ENCODE measurements at regions not wholly inside any gene's neighbourhood (a gene's known extent, or its start where the extent isn't known, plus 50 kb on each side); places are given as distances from the start of the nearest gene placed in this dataset.

DNA sequence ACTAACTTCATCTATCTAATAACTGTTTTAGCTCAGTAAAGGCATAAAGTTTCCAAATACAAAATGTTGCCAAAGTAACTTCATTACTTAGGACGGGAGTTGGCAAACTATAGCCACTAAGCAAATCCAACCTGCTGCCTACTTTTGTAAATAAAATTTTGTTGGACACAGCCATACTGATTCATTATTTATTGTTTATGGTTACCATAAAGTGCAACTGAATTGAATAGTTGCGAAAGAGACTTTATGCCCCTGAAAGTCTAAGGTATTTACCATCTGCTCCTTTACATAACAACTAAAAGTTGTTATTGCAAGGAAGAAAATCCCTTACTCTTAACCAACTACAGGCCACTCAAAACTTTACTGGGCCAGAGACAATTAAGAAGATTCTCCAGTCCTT, 256.7 kb upstream of the RBBP8 start:
- H3K27me3 ChIP-seq (ENCODE audit: insufficient read depth, low read length, poor library complexity, severe bottlenecking): no peaks in the 10 kb centered on the region
- no peak overlapping the region for H3K4me2 ChIP-seq (ENCODE audit: low read depth, low read length, poor library complexity, severe bottlenecking)
- no peaks in the 10 kb centered on the region for H3K79me2 ChIP-seq (ENCODE audit: insufficient read depth, low read length)
- H3K9ac ChIP-seq (ENCODE audit: low read depth, low read length, poor library complexity, severe bottlenecking): no peak overlapping the region
- no peaks in the 10 kb centered on the region for H3K4me1 ChIP-seq (ENCODE audit: insufficient read depth, low read length, poor library complexity, severe bottlenecking)
- no peaks in the 10 kb centered on the region for H3K9me3 ChIP-seq (ENCODE audit: insufficient read depth, low read depth, low read length)
- H3F3A ChIP-seq (ENCODE audit: low read depth): no peaks in the 10 kb centered on the region
- TF ChIP-seq EZH2phosphoT487 (IDR thresholded peaks at IDR 0.05; ENCODE audit: borderline replicate concordance): no peak
- no peak for TF ChIP-seq CTCF (conservative IDR thresholded peaks at IDR 0.05; ENCODE audit: low read length)
- H4K20me1 ChIP-seq (ENCODE audit: insufficient read depth, low read length, poor library complexity, severe bottlenecking): no peaks in the 10 kb centered on the region
- no peaks in the 10 kb centered on the region for H3K36me3 ChIP-seq (ENCODE audit: insufficient read depth, low read length)
- H3K9me2 ChIP-seq (replicated peaks; ENCODE audit: low read depth, low read length): no peaks in the 10 kb centered on the region
- H2AFZ ChIP-seq (ENCODE audit: low read length): no peak overlapping the region
- no peak overlapping the region for H3K4me3 ChIP-seq (ENCODE audit: low read length, poor library complexity, severe bottlenecking)

DNA sequence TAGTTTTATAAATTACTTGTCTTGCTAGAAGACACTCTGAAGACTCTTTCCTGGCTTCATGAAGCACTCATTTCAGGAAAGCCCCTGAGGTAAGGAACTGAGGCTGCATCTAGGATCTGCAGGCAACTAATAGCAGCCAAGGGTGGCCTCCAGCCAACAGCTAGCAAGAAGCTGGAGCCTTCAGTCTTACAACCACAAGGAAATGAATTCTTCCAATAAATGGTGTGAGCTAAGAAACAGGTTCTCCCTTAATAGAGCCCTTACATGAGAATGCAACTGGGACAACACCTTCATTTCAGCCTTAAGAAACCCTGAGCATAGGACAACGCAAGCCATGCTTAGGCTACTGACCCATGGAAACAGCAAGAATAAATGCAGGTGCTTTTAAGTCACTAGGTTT, 254.6 kb upstream of the RBBP8 start:
- Histone ChIP-seq H3K9me2 (replicated peaks; ENCODE audit: low read depth, low read length) (no peaks in the 10 kb centered on the region), H3K9me3 (ENCODE audit: insufficient read depth, low read depth, low read length) (no peaks in the 10 kb centered on the region), H3K79me2 (ENCODE audit: insufficient read depth, low read length) (no peaks in the 10 kb centered on the region), H3K4me3 (ENCODE audit: low read length, poor library complexity, severe bottlenecking) (no peak overlapping the region), H3K4me1 (ENCODE audit: insufficient read depth, low read length, poor library complexity, severe bottlenecking) (no peaks in the 10 kb centered on the region), H3K27me3 (ENCODE audit: insufficient read depth, low read length, poor library complexity, severe bottlenecking) (no peaks in the 10 kb centered on the region), H3K4me2 (ENCODE audit: low read depth, low read length, poor library complexity, severe bottlenecking) (no peak overlapping the region), H3K9ac (ENCODE audit: low read depth, low read length, poor library complexity, severe bottlenecking) (no peak overlapping the region), H3K36me3 (ENCODE audit: insufficient read depth, low read length) (no peaks in the 10 kb centered on the region), H3F3A (ENCODE audit: low read depth) (no peaks in the 10 kb centered on the region), H4K20me1 (ENCODE audit: insufficient read depth, low read length, poor library complexity, severe bottlenecking) (no peaks in the 10 kb centered on the region), H2AFZ (ENCODE audit: low read length) (no peak overlapping the region)
- TF ChIP-seq CTCF (conservative IDR thresholded peaks at IDR 0.05; ENCODE audit: low read length) (no peak), EZH2phosphoT487 (IDR thresholded peaks at IDR 0.05; ENCODE audit: borderline replicate concordance) (no peak)

GRCh38 chr18:22680944-22681343, 252.2 kb upstream of the RBBP8 start:
- Histone ChIP-seq H3K9me2 (replicated peaks; ENCODE audit: low read depth, low read length) (no peaks in the 10 kb centered on the region), H3K27me3 (ENCODE audit: insufficient read depth, low read length, poor library complexity, severe bottlenecking) (no peaks in the 10 kb centered on the region), H3K79me2 (ENCODE audit: insufficient read depth, low read length) (no peaks in the 10 kb centered on the region), H3K4me1 (ENCODE audit: insufficient read depth, low read length, poor library complexity, severe bottlenecking) (no peaks in the 10 kb centered on the region), H3K9ac (ENCODE audit: low read depth, low read length, poor library complexity, severe bottlenecking) (no peak overlapping the region), H3K9me3 (ENCODE audit: insufficient read depth, low read depth, low read length) (no peaks in the 10 kb centered on the region), H3K4me2 (ENCODE audit: low read depth, low read length, poor library complexity, severe bottlenecking) (no peak overlapping the region), H3K4me3 (ENCODE audit: low read length, poor library complexity, severe bottlenecking) (no peak overlapping the region), H4K20me1 (ENCODE audit: insufficient read depth, low read length, poor library complexity, severe bottlenecking) (no peaks in the 10 kb centered on the region), H3K36me3 (ENCODE audit: insufficient read depth, low read length) (no peaks in the 10 kb centered on the region), H3F3A (ENCODE audit: low read depth) (no peaks in the 10 kb centered on the region), H2AFZ (ENCODE audit: low read length) (no peak overlapping the region)
- TF ChIP-seq EZH2phosphoT487 (IDR thresholded peaks at IDR 0.05; ENCODE audit: borderline replicate concordance) (no peak), CTCF (conservative IDR thresholded peaks at IDR 0.05; ENCODE audit: low read length) (no peak)
